ENCODE measurements at regions not wholly inside any gene's neighbourhood (a gene's known extent, or its start where the extent isn't known, plus 50 kb on each side); places are given as distances from the start of the nearest gene placed in this dataset.
"Not testable (repeated sequence)": the region's sequence is repeated elsewhere in the genome, so short reads cannot be mapped to it uniquely, and the experiment has no call there.

GRCh38 chr14:51444353-51445000 lies 204.4 kb downstream of the TMX1 start:
- DNase-seq (ENCODE audit: low read depth in 2 of 2, low spot score in 1 of 2), result no peak

- DNase-seq (ENCODE audit: low read depth in 2 of 2, low spot score in 1 of 2), result no peak
Observed at GRCh38 chr14:51445001-51445390, 204.9 kb downstream of the TMX1 start.

- no peak for DNase-seq (ENCODE audit: low read depth in 2 of 2, low spot score in 1 of 2)
Observed at GRCh38 chr14:51446771-51447170, 204.9 kb upstream of the FRMD6 start.

DNA sequence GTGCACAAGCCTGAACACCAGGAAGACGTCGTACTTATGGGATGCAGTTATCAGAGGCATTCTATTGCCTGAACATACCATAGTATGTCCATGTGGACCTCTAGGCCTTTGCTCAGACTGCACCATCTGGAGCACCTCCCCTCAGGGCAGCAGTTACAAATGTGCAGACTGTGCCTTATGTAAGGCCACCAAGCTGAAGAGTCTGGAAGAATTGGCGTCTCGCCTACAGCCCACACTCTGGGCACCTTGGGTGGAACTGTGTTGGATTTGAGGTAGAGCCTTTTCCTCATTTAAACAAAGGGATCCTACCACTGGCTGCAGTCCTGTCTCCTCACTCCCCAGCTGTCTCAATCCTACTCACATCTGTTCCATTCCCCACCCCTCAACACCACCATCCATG lies 204.3 kb upstream of the FRMD6 start:
- no peak for DNase-seq (ENCODE audit: low read depth in 2 of 2, low spot score in 1 of 2)

DNA sequence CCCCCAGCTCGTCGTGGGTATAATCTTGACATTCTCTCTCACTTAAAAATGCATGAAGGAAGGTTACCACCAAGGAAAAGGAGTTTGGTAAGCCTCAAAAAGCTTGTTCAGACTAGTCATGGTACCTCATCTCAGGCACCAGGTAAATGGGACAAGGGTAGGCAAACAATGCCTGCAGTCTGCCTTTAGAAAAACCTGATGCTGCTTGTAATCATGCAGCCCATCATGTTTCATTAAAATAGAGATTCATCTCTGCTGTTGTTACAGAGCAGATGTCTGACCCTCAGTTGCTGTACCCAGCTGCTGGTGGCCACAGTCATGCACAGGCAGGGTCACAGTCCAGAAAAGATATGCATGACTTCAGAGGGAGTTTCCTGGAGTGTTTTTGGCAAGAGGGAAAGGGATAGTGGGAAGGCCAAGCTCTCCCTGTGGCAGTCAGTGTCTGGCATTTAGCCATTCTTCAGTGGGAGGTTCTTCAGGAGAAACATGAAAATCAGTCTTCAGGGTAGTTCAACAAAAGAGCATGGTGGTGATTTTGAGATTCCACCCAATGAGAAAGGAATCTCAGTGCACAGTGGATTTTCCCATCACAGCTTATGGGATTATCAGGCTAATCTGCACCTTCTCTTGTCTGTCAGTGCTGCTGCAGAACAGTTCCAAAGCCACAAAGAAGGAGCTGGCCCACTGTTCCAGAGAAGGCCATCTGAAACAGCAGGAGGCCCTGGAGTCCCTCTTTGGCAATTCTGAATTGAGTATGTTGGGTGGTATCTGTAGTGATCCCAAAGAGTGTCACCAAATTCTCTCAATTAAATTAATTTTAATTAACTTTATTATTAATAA lies 202.7 kb upstream of the FRMD6 start:
- DNase-seq (ENCODE audit: low read depth in 2 of 2, low spot score in 1 of 2), result no peak

GRCh38 chr14:51449681-51450080 lies 202.0 kb upstream of the FRMD6 start:
- no peak for DNase-seq (ENCODE audit: low read depth in 2 of 2, low spot score in 1 of 2)

- no peak for DNase-seq (ENCODE audit: low read depth in 2 of 2, low spot score in 1 of 2)
Observed at GRCh38 chr14:51451561-51451960, 200.1 kb upstream of the FRMD6 start.

DNA sequence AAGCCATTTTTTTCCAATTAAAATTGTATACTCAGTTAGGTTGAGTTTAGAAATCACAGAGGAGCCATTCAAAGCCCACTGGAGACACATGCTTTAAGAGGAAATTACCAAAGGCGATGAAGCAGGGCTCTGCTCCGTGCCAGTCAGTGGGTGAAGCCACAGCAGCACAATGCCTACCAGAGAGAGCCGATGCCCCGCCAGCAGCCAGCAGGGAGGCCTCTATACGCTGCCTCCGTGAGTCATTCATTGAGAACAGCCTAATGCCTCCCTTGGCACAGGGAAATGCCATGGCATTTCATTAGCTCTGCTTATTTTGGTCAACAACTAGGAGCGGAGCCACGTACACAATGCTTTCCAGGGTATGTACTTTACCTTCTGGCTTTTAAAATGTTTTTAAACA lies 197.8 kb upstream of the FRMD6 start:
- DNase-seq (ENCODE audit: low read depth in 2 of 2, low spot score in 1 of 2), result no peak

GRCh38 chr14:51454351-51454750 lies 197.4 kb upstream of the FRMD6 start:
- no peak for DNase-seq (ENCODE audit: low read depth in 2 of 2, low spot score in 1 of 2)

DNA sequence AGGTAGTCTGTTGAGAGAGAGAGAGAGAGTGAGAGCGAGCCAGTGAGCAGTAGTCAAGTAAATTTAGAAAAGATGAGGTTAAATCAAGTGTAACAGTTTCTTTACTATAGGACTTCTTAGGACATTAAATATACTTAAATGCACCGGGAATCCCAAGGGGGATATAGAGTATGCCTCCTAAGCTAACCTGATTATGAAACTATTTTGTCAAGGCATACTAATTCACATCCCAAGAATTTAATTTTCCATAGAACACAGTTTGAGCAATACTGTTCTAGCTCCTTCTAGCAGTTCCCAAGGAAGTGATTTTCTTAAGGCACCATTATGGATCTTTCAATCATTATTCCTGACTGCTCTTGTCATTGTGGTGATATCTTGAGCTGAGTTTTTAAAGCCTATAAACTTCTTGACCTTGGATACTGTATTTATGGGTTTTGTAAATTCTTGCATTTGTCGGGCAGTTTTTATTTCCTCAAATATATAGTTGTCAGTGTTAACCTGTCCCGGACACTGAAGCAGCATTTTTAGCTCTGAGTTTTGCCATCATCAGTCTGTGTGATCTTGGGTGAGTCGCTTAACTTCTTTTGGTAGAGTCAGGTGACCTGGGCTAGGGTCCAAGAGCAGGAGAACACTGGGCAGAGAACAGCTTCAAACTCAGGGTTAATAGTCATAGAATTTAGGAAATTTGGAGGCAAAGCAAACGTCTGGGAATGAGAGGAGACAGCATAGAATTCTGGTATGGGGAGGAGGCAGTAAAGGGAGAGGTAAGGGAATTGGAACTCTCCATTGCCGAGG lies 196.5 kb upstream of the FRMD6 start:
- no peak for DNase-seq (ENCODE audit: low read depth in 2 of 2, low spot score in 1 of 2)

DNA sequence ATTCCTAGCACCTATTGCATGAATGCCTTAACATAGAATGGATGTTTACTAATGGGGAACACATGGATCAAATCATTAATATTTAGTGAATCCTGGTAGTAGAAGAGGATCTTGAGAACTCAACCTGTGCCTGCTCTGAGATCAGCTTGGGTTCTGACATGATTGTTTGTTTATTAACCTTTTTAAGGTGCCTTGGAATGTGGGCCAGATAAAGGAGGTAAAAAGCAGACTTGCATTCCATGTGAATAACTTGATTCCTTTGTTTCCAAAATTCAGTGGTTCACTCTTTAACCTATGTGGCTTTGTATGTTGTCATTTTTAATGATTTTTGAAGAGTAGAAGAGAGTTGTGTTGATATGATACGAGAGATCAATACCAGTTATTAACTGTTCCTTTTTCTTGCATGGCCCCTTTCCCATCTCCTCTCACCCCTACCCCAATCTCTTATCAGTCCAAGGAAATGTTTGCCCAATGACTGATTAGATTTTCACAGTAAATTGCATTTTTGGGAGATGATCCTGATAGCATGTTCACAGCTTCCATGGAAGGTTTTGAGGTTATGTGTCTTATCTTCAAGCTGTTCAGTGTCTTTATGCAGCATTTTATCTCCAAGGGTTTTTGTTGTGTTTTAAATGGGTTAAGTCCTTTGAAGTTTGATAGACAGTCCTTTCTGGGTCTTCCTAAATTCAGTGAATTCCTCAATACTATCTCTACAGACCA lies 193.7 kb upstream of the FRMD6 start:
- DNase-seq (ENCODE audit: low read depth in 2 of 2, low spot score in 1 of 2), result no peak

- DNase-seq (ENCODE audit: low read depth in 2 of 2, low spot score in 1 of 2), result no peak
Observed at GRCh38 chr14:51458563-51458955, 193.2 kb upstream of the FRMD6 start.

GRCh38 chr14:51460011-51460410 lies 191.7 kb upstream of the FRMD6 start:
- no peak for DNase-seq (ENCODE audit: low read depth in 2 of 2, low spot score in 1 of 2)

DNA sequence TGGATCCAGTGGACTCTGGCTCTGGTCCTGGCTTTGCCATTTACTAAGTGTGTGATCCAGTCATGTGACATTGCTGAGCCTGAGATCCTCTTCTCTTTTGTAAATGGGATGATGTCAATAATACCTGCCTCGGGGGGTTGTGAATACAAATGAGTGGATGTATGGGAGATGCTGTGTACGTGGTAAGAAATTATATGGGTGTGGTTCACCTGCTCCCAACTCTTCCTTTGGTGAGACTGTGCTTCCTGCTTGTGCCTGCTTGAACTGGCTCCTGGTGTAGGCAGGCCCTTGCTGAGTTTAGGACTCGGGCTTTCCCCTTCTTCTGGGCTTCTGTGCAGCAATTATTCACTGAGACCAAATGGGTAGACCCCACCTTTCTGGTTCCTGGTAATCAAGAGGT lies 189.5 kb upstream of the FRMD6 start:
- no peak for DNase-seq (ENCODE audit: low read depth in 2 of 2, low spot score in 1 of 2)

GRCh38 chr14:51462706-51463105 lies 189.0 kb upstream of the FRMD6 start:
- DNase-seq (ENCODE audit: low read depth in 2 of 2, low spot score in 1 of 2), result no peak

- no peak for DNase-seq (ENCODE audit: low read depth in 2 of 2, low spot score in 1 of 2)
Observed at GRCh38 chr14:51463461-51463860, 188.2 kb upstream of the FRMD6 start.

DNA sequence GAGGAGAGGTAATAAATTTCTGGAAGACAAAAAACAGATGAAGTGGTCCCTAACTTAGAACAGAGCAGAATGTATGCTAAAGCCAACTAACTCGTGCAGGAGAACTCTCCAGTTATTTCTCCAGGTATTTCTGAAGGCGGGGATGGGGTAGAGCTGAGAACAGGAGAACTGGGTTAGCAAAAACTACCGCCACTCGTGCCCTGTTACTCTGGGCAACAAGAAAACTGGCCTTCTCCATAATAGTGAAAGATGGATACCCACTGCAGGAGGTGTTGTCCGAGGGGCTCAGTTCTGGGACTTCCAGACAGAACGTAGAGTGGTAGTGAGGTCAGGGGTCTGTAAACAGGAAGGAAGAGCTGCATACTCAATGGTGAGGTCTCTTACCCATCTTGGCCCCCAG lies 187.3 kb upstream of the FRMD6 start:
- DNase-seq (ENCODE audit: low read depth in 2 of 2, low spot score in 1 of 2), result no peak

- DNase-seq (ENCODE audit: low read depth in 2 of 2, low spot score in 1 of 2), result no peak
Observed at GRCh38 chr14:51465486-51465885, 186.2 kb upstream of the FRMD6 start.

GRCh38 chr14:51467392-51467791 lies 184.3 kb upstream of the FRMD6 start:
- not testable (repeated sequence) for DNase-seq (ENCODE audit: low read depth in 2 of 2, low spot score in 1 of 2)

- DNase-seq (ENCODE audit: low read depth in 2 of 2, low spot score in 1 of 2), result no peak
Observed at GRCh38 chr14:51468523-51468922, 183.2 kb upstream of the FRMD6 start.

DNA sequence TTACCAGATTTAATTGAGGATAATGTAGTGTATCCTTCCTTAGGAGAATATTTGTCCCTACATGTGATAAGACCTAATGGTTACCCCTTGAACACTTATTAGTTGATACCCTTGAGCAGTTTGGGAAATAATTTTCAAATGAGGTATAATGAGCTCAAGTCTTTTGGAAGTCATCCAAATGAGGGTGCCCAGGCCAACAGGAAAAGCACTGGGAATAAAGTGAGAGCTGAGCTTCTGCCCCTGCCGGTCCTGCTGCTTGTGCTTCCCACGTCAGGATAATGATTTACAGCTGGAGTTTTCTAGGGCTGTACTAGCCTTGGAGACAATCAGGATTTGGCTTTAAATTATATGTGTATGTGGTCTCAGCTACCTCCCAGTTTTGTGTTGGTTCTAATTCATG lies 178.8 kb upstream of the FRMD6 start:
- no peak for DNase-seq (ENCODE audit: low read depth in 2 of 2, low spot score in 1 of 2)

Data from stimulated activated CD8-positive, alpha-beta memory T cell treated with anti-CD3 and anti-CD28 coated beads, Interleukin-4, amount 100 ng/mL, for 1 hour (primary cell).